Upper lobe of right lung (tissue), 1 donor: ENCODE measurements at regions not wholly inside any gene's neighbourhood (a gene's known extent, or its start where the extent isn't known, plus 50 kb on each side); places are given as distances from the start of the nearest gene placed in this dataset.

Experiments used
- ATAC-seq: fragments of 200-7000 bp; cut with Tn5 transposase; one replicate; pipeline ENCODE4 v1.9.1; 2020; ENCODE audit warnings: mild to moderate bottlenecking, moderate library complexity
- DNase-seq: peaks from one replicate; pipeline ENCODE4 v3.0.0-alpha.2; 2020
- H3K27ac ChIP-seq: fragments of 200-600 bp; one replicate; pipeline ENCODE4 v1.8.0; 2022
- H3K27me3 ChIP-seq: fragments of 200-600 bp; one replicate; pipeline ENCODE4 v1.8.0; 2022; ENCODE audit warnings: mild to moderate bottlenecking
- H3K36me3 ChIP-seq: fragments of 200-600 bp; one replicate; pipeline ENCODE4 v1.8.0; 2022
- H3K4me1 ChIP-seq: fragments of 200-600 bp; one replicate; pipeline ENCODE4 v1.8.0; 2022
- H3K4me3 ChIP-seq: fragments of 200-600 bp; one replicate; pipeline ENCODE4 v1.8.0; 2022; ENCODE audit warnings: mild to moderate bottlenecking
- H3K9me3 ChIP-seq: fragments of 200-600 bp; one replicate; pipeline ENCODE4 v1.8.0; 2022
- CTCF ChIP-seq: fragments of 200-600 bp; IDR thresholded peaks from one replicate; pipeline ENCODE4 v1.8.0; 2022; ENCODE audit warnings: antibody characterized with exemption
- intact Hi-C: fragments of 100-400 bp; cut with DNase I; formaldehyde crosslinking; loops from one replicate; pipeline ENCODE4 v1.11.0; 2022
- donor health status: DM: no; HTN: yes; CAD: no; lungs with severe emphysema.

DNA sequence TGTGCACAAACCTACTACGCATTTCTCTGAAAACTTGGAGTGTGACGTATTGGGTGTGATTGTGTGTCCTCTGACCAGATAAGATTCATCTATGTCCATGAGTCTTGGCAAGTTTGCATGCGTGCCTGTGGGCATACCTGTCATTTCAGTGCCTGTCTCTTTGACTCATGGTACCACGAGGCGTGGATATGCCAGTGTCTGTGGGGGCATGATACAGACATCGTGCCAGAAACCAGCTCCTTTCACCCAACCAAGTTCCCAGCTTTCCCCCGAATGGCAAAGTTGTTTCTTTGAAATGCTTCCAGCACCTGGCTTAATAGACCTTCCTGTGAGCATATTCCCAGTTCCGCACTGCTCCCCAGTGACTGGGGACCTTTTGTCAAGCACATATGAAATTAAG lies 241.9 kb upstream of the MVB12B start:
- no peaks in the 10 kb centered on the region for H3K27me3 ChIP-seq
- no peaks in the 10 kb centered on the region for H3K36me3 ChIP-seq
- no peak overlapping the region for H3K4me3 ChIP-seq
- no peak for TF ChIP-seq CTCF
- H3K9me3 ChIP-seq: no peaks in the 10 kb centered on the region
- DNase-seq: no peak
- intact Hi-C loops: no loop called here
- H3K4me1 ChIP-seq: no peaks in the 10 kb centered on the region
- ATAC-seq: no peak
- H3K27ac ChIP-seq: no peak overlapping the region

GRCh38 chr9:126085170-126085569 lies 241.5 kb upstream of the MVB12B start:
- Histone ChIP-seq H3K27ac (no peak overlapping the region), H3K4me1 (no peaks in the 10 kb centered on the region), H3K36me3 (no peaks in the 10 kb centered on the region), H3K4me3 (no peak overlapping the region), H3K9me3 (no peaks in the 10 kb centered on the region), H3K27me3 (no peaks in the 10 kb centered on the region)
- TF ChIP-seq CTCF: no peak
- DNase-seq (no peak), ATAC-seq (no peak)
- intact Hi-C loops: no loop called here

GRCh38 chr9:126088336-126088735 lies 238.3 kb upstream of the MVB12B start:
- intact Hi-C loops: no loop called here
- ATAC-seq (no peak), DNase-seq (no peak)
- Histone ChIP-seq H3K4me1 (no peaks in the 10 kb centered on the region), H3K9me3 (no peaks in the 10 kb centered on the region), H3K27ac (no peak overlapping the region), H3K27me3 (no peaks in the 10 kb centered on the region), H3K36me3 (no peaks in the 10 kb centered on the region), H3K4me3 (no peak overlapping the region)
- TF ChIP-seq CTCF: no peak

DNA sequence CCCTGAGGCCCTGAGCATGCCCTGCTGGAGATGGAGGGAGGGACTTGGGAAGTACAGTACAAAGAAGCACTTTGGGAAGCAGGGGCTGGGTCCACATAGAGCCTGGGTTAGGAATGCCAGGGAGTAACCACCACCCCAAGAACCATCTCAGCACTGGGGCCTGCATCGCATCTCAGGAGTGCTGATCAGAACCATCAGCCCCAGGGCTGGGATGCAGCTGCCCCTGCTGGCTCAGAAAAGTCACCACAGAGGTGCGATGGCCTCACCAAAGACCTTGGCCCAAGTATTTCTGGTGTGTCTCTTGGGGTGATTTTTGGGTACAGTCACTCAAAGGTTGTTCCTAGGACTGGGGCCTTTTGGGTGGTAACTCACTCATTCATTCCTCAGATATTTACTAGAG lies 236.8 kb upstream of the MVB12B start:
- intact Hi-C loops: no loop called here
- Histone ChIP-seq H3K27me3 (no peaks in the 10 kb centered on the region), H3K36me3 (no peaks in the 10 kb centered on the region), H3K4me3 (no peak overlapping the region), H3K27ac (no peak overlapping the region), H3K9me3 (no peaks in the 10 kb centered on the region), H3K4me1 (no peaks in the 10 kb centered on the region)
- no peak for ATAC-seq
- no peak for TF ChIP-seq CTCF
- no peak for DNase-seq

DNA sequence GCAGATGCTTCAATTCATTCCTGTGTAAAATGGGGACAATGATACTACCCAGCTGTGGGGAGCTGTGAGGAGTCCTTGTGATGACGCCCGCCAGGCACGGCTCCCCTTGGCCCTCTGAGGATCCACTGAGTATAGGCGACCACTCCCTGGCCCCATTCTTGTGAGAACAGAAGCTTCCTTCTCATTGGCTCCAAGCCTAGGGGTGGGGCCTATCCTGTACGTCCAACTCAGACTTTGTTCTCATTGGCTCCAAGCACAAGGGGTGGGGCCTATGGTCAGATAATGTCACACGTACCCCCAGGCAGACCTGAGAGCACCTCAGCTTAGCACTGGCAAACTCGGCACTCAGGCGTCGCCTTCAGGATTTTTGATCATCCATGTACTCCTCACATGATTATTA lies 232.9 kb upstream of the MVB12B start:
- no peaks in the 10 kb centered on the region for H3K27me3 ChIP-seq
- intact Hi-C loops: no loop called here

More for the DNA sequence above, 232.9 kb upstream of the MVB12B start:
- DNase-seq: no peak
- no peak for ATAC-seq
- TF ChIP-seq CTCF: no peak
- no peak overlapping the region for H3K27ac ChIP-seq
- no peak overlapping the region for H3K4me3 ChIP-seq
- H3K4me1 ChIP-seq: no peaks in the 10 kb centered on the region
- H3K36me3 ChIP-seq: no peaks in the 10 kb centered on the region
- H3K9me3 ChIP-seq: no peaks in the 10 kb centered on the region
